ENCODE measurements at regions not wholly inside any gene's neighbourhood (a gene's known extent, or its start where the extent isn't known, plus 50 kb on each side); places are given as distances from the start of the nearest gene placed in this dataset.

- H3K9me3 Mint-ChIP-seq, result peaks cover 0 to 7% (median 5%) of the 10 kb centered on the region in 7 donors
- Histone ChIP-seq H3K27me3 (ENCODE audit: control insufficient read depth in 2 of 2, insufficient read depth in 2 of 2, low read length in 2 of 2) (no peaks in the 10 kb centered on the region), H3K9ac (ENCODE audit: insufficient read depth, low read length, poor library complexity, severe bottlenecking) (no peak overlapping the region), H3K27ac (ENCODE audit: low read depth in 1 of 2, low read length in 2 of 2) (no peak overlapping the region), H2AFZ (ENCODE audit: insufficient read depth, low read depth, low read length, poor library complexity, severe bottlenecking) (no peak overlapping the region), H3K79me2 (ENCODE audit: insufficient read depth, low read length) (no peaks in the 10 kb centered on the region), H3K4me2 (replicated peaks; ENCODE audit: extremely low read depth, low read length, poor library complexity, severe bottlenecking) (no peak overlapping the region), H3K36me3 (replicated peaks in 1 of 2; ENCODE audit: control insufficient read depth in 1 of 2, insufficient read depth in 2 of 2, low read length in 2 of 2) (no peaks in the 10 kb centered on the region), H3K4me3 (replicated peaks in 1 of 3; ENCODE audit: low read depth in 2 of 3, low read length in 3 of 3) (no peak overlapping the region), H3K9me3 (replicated peaks in 1 of 2; ENCODE audit: control insufficient read depth in 1 of 2, insufficient read depth in 1 of 2, low read length in 2 of 2) (no peaks in the 10 kb centered on the region), H3K4me1 (ENCODE audit: control insufficient read depth in 1 of 2, insufficient read depth in 2 of 2, low read length in 2 of 2) (no peaks in the 10 kb centered on the region), H4K20me1 (ENCODE audit: insufficient read depth, low read length) (no peaks in the 10 kb centered on the region)
- intact Hi-C loops (cut with micrococcal nuclease), result no loop called here
- no peak for DNase-seq
- H3K4me1 Mint-ChIP-seq, result no peaks in the 10 kb centered on the region
- no peaks in the 10 kb centered on the region for H3K36me3 Mint-ChIP-seq
- H3K27ac Mint-ChIP-seq, result no peak overlapping the region
- WGBS (ENCODE audit: insufficient coverage), result 75% methylated on average over 3 of the region's 4 CpGs
- H3K27me3 Mint-ChIP-seq (ENCODE audit: low read depth in 3 of 3), result peaks cover 0 to 1% (median 0%) of the 10 kb centered on the region in 3 donors
- TF ChIP-seq CTCF (IDR thresholded peaks at IDR 0.05), result no peak
- no peak overlapping the region for H3K4me3 Mint-ChIP-seq
These were observed 638.7 kb upstream of the TENM3 start for GRCh38 chr4:181604546-181604945.

DNA sequence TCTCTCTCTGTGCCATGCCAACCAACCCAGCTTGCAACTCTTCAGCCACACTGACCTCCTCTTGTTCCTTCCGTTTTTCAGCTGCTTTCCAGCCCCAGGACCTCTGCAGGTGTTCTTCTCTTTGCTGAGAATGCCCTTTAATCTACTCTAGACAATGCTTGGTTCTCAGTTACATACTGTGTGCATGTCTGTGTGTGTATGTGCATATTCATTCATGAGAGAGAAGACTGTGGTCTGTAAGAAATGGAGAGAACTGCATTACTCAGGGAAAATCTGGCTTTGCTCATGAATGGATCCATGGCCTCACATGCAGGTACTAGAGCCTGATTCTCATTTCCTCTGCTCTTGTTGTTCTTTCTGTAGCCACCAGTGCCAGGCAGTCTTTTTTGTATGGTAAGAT lies 636.9 kb upstream of the TENM3 start:
- intact Hi-C loops (cut with micrococcal nuclease), result no loop called here
- H4K20me1 ChIP-seq (ENCODE audit: insufficient read depth, low read length), result no peaks in the 10 kb centered on the region
- no peak overlapping the region for H3K4me2 ChIP-seq (replicated peaks; ENCODE audit: extremely low read depth, low read length, poor library complexity, severe bottlenecking)
- no peaks in the 10 kb centered on the region for H3K27me3 ChIP-seq (ENCODE audit: control insufficient read depth in 2 of 2, insufficient read depth in 2 of 2, low read length in 2 of 2)
- no peak overlapping the region for H3K27ac ChIP-seq (ENCODE audit: low read depth in 1 of 2, low read length in 2 of 2)
- peaks cover 0 to 1% (median 0%) of the 10 kb centered on the region in 3 donors for H3K27me3 Mint-ChIP-seq (ENCODE audit: low read depth in 3 of 3)
- H3K27ac Mint-ChIP-seq, result no peak overlapping the region
- peaks cover 0 to 6% (median 2%) of the 10 kb centered on the region in 7 donors for H3K9me3 Mint-ChIP-seq
- TF ChIP-seq CTCF (IDR thresholded peaks at IDR 0.05), result no peak
- no peak overlapping the region for H3K4me3 Mint-ChIP-seq
- no peak for DNase-seq
- WGBS (ENCODE audit: insufficient coverage), result no CpG with 5 or more reads among the region's 1 CpG
- H3K36me3 ChIP-seq (replicated peaks in 1 of 2; ENCODE audit: control insufficient read depth in 1 of 2, insufficient read depth in 2 of 2, low read length in 2 of 2), result no peaks in the 10 kb centered on the region
- H3K4me1 ChIP-seq (ENCODE audit: control insufficient read depth in 1 of 2, insufficient read depth in 2 of 2, low read length in 2 of 2), result no peaks in the 10 kb centered on the region
- no peak overlapping the region for H3K4me3 ChIP-seq (replicated peaks in 1 of 3; ENCODE audit: low read depth in 2 of 3, low read length in 3 of 3)
- no peak overlapping the region for H3K9ac ChIP-seq (ENCODE audit: insufficient read depth, low read length, poor library complexity, severe bottlenecking)
- no peak overlapping the region for H2AFZ ChIP-seq (ENCODE audit: insufficient read depth, low read depth, low read length, poor library complexity, severe bottlenecking)
- no peaks in the 10 kb centered on the region for H3K4me1 Mint-ChIP-seq
- H3K9me3 ChIP-seq (replicated peaks in 1 of 2; ENCODE audit: control insufficient read depth in 1 of 2, insufficient read depth in 1 of 2, low read length in 2 of 2), result no peaks in the 10 kb centered on the region
- H3K36me3 Mint-ChIP-seq, result no peaks in the 10 kb centered on the region
- no peaks in the 10 kb centered on the region for H3K79me2 ChIP-seq (ENCODE audit: insufficient read depth, low read length)

All from CD14-positive monocyte (primary cell).